CD4-positive, alpha-beta T cell (primary cell): ENCODE measurements at regions not wholly inside any gene's neighbourhood (a gene's known extent, or its start where the extent isn't known, plus 50 kb on each side); places are given as distances from the start of the nearest gene placed in this dataset.

Experiments
- ATAC-seq: fragments of 200-7000 bp; cut with Tn5 transposase; one replicate; pipeline ENCODE4 v1.10.0; 2022; ENCODE audit warnings: mild to moderate bottlenecking; ENCODE audit not compliant: poor library complexity
- CTCF ChIA-PET: fragments of 350-600 bp; sonication (Branson Sonifier 250); formaldehyde crosslinking; loops from one replicate; lab custom pipeline; 2021; ENCODE audit warnings: antibody characterized with exemption, inconsistent platforms; lab: Charles Lee
- POLR2A ChIA-PET: fragments of 350-600 bp; sonication (Branson Sonifier 250); formaldehyde crosslinking; loops from one replicate; lab custom pipeline; 2021; ENCODE audit warnings: antibody characterized with exemption, inconsistent platforms; lab: Charles Lee
- DNase-seq, 14 experiments: peaks; one replicate each; pipeline ENCODE4 v3.0.0-alpha.2; 2013 to 2020; ENCODE audit warnings: mixed read lengths in 2 of 14
- H3K27ac ChIP-seq, 2 donors: one replicate each; pipeline versions ENCODE4 v1.5.1 to v1.7.0; 2013; ENCODE audit warnings: low read length in 2 of 2, low read depth in 1 of 2, mild to moderate bottlenecking in 1 of 2
- H3K27me3 ChIP-seq, 2 experiments: 1 replicate in 1 of 2; 2 replicates in 1 of 2; pipeline versions ENCODE4 v1.6.1 to v1.7.0; 2013; ENCODE audit warnings: low read length in 2 of 2, control low read depth in 1 of 2, mild to moderate bottlenecking in 1 of 2, moderate library complexity in 1 of 2; ENCODE audit not compliant: insufficient read depth in 2 of 2, control insufficient read depth in 1 of 2
- H3K36me3 ChIP-seq: one replicate; pipeline ENCODE4 v1.6.1; 2013; ENCODE audit warnings: low read length, control low read depth; ENCODE audit not compliant: insufficient read depth
- H3K4me1 ChIP-seq: one replicate; pipeline ENCODE4 v1.6.1; 2013; ENCODE audit warnings: low read length, control low read depth; ENCODE audit not compliant: insufficient read depth
- H3K4me3 ChIP-seq: one replicate; pipeline ENCODE4 v1.5.1; 2013; ENCODE audit warnings: mild to moderate bottlenecking, low read length, moderate library complexity
- H3K9me3 ChIP-seq, 2 experiments: 1 replicate in 1 of 2; 2 replicates in 1 of 2; pipeline versions ENCODE4 v1.6.1 to v1.7.0; 2013; ENCODE audit warnings: low read length in 2 of 2, mild to moderate bottlenecking in 2 of 2, control low read depth in 1 of 2, moderate library complexity in 1 of 2; ENCODE audit not compliant: control insufficient read depth in 1 of 2, insufficient read depth in 1 of 2
- H3K27ac Mint-ChIP-seq: one replicate; pipeline ENCODE4 v1.8.0; 2020; ENCODE audit warnings: mixed read lengths
- H3K27me3 Mint-ChIP-seq: one replicate; pipeline ENCODE4 v1.8.0; 2021; ENCODE audit warnings: mixed read lengths
- H3K36me3 Mint-ChIP-seq: one replicate; pipeline ENCODE4 v1.8.0; 2021; ENCODE audit warnings: low read depth, mixed read lengths
- H3K4me1 Mint-ChIP-seq: one replicate; pipeline ENCODE4 v1.8.0; 2021; ENCODE audit warnings: low read depth, mixed read lengths
- H3K4me3 Mint-ChIP-seq: one replicate; pipeline ENCODE4 v1.8.0; 2020; ENCODE audit warnings: mild to moderate bottlenecking, mixed read lengths
- H3K9me3 Mint-ChIP-seq: one replicate; pipeline ENCODE4 v1.8.0; 2020; ENCODE audit warnings: mixed read lengths
- intact Hi-C, 2 experiments: fragments of 100-400 bp; cut with DNase I in 1 of 2; cut with micrococcal nuclease in 1 of 2; formaldehyde crosslinking; loops; one replicate each; pipeline versions ENCODE4 v1.15.1 to v1.9.0; 2023 to 2025; cut with DNase I, micrococcal nuclease
- TF ChIP-seq, protein P1 (sequence below): fragments of 200-600 bp; IDR thresholded peaks from one replicate; pipeline ENCODE4 v1.8.0; 2022; ENCODE audit warnings: antibody characterized with exemption, mild to moderate bottlenecking

DNA sequence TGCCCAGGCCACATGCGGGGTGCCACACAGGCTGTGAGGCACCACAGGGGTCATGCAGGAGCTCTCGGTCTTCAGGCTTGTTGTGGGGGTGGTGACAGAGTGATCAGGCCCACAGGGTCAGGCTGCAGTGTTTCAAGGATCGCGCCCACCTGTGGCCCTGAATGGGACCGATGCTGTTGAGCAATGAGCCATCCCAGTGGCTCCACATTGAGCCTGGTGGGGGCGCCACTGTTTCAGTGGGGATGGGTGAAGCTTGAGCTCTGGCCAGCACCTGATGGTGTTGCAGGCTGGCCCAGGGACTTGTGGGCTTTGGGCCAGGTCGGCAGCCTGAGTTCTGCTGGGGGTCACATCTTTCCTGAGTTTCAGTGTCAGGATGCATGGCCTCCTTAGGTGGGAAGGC lies 230.1 kb downstream of the UBE3A start:
- Mint-ChIP-seq H3K27me3 (no peaks in the 10 kb centered on the region), H3K4me3 (no peak overlapping the region), H3K9me3 (no peaks in the 10 kb centered on the region), H3K36me3 (no peaks in the 10 kb centered on the region), H3K4me1 (no peaks in the 10 kb centered on the region), H3K27ac (no peak overlapping the region)
- TF ChIP-seq, protein P1, sequence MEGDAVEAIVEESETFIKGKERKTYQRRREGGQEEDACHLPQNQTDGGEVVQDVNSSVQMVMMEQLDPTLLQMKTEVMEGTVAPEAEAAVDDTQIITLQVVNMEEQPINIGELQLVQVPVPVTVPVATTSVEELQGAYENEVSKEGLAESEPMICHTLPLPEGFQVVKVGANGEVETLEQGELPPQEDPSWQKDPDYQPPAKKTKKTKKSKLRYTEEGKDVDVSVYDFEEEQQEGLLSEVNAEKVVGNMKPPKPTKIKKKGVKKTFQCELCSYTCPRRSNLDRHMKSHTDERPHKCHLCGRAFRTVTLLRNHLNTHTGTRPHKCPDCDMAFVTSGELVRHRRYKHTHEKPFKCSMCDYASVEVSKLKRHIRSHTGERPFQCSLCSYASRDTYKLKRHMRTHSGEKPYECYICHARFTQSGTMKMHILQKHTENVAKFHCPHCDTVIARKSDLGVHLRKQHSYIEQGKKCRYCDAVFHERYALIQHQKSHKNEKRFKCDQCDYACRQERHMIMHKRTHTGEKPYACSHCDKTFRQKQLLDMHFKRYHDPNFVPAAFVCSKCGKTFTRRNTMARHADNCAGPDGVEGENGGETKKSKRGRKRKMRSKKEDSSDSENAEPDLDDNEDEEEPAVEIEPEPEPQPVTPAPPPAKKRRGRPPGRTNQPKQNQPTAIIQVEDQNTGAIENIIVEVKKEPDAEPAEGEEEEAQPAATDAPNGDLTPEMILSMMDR: no peak
- peaks cover 8 to 100% of the 10 kb centered on the region in 2 experiments for H3K9me3 ChIP-seq
- no peak for DNase-seq
- no peaks in the 10 kb centered on the region for H3K4me1 ChIP-seq
- no peak overlapping the region for H3K27ac ChIP-seq
- no peaks in the 10 kb centered on the region for H3K27me3 ChIP-seq
- no peak overlapping the region for H3K4me3 ChIP-seq
- ATAC-seq: no peak
- intact Hi-C loops: no loop called here
- POLR2A ChIA-PET: no interaction called here
- no peaks in the 10 kb centered on the region for H3K36me3 ChIP-seq
- CTCF ChIA-PET: no interaction called here

DNA sequence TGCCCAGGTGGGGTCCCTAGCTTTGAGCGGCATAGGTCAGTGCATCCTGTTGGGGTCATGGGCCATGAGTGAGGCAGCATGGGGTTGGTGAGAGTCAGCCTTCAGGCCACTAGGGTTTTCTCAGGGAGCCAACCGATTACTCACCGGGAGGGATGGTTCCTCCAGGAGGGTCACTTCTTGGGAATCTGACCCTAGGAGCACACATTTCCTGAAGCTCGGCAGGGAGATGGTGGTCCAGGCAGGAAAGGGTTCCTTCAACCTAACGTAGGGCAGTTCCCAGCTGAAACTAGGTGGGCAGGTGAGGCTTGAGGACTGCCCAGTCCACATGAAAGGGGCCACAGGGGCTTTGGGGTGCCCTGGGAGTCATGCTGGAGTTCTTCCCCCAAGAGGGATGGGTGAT lies 218.0 kb downstream of the UBE3A start:
- no peak overlapping the region for H3K27ac ChIP-seq
- H3K36me3 ChIP-seq: no peaks in the 10 kb centered on the region
- no peak overlapping the region for H3K4me3 ChIP-seq
- H3K27ac Mint-ChIP-seq: no peak overlapping the region
- TF ChIP-seq, protein P1: no peak
- no peaks in the 10 kb centered on the region for H3K4me1 ChIP-seq
- DNase-seq (no peak), ATAC-seq (no peak)
- H3K4me3 Mint-ChIP-seq: no peak overlapping the region
- CTCF ChIA-PET: no interaction called here
- POLR2A ChIA-PET: no interaction called here
- intact Hi-C loops: no loop called here
- peaks cover 5 to 100% of the 10 kb centered on the region in 2 experiments for H3K9me3 ChIP-seq
- no peaks in the 10 kb centered on the region for H3K27me3 Mint-ChIP-seq
- no peaks in the 10 kb centered on the region for H3K4me1 Mint-ChIP-seq
- H3K36me3 Mint-ChIP-seq: no peaks in the 10 kb centered on the region
- no peaks in the 10 kb centered on the region for H3K27me3 ChIP-seq
- H3K9me3 Mint-ChIP-seq: no peaks in the 10 kb centered on the region

DNA sequence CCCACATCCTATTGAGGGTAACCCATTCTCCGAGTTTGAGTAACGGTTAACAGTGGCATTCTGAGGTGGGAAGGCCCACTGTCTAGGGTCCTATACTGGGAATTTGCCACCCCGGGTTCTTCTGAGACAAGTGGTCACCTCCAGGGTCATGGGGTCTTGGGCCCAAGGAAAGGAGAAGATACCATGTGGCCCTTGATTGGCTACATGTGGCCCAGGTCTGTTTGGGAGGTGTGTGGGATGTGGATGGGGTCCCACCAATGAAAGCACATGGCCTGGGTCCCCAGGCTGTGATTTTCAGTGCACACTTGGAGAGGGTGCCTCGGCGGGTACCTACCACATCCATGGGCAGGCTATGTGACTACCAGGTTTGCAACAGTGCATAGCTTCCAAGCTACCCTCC lies 214.4 kb downstream of the UBE3A start:
- Histone ChIP-seq H3K9me3 (peaks cover 5 to 100% of the 10 kb centered on the region in 2 experiments), H3K27me3 (no peaks in the 10 kb centered on the region), H3K4me3 (no peak overlapping the region), H3K27ac (no peak overlapping the region), H3K4me1 (no peaks in the 10 kb centered on the region), H3K36me3 (no peaks in the 10 kb centered on the region)
- H3K36me3 Mint-ChIP-seq: no peaks in the 10 kb centered on the region
- H3K4me3 Mint-ChIP-seq: no peak overlapping the region
- intact Hi-C loops: no loop called here
- CTCF ChIA-PET: no interaction called here
- no peaks in the 10 kb centered on the region for H3K9me3 Mint-ChIP-seq
- no peaks in the 10 kb centered on the region for H3K4me1 Mint-ChIP-seq
- no peaks in the 10 kb centered on the region for H3K27me3 Mint-ChIP-seq
- no peak overlapping the region for H3K27ac Mint-ChIP-seq
- DNase-seq (no peak), ATAC-seq (no peak)
- TF ChIP-seq, protein P1: no peak
- POLR2A ChIA-PET: no interaction called here
